ENCODE measurements at regions not wholly inside any gene's neighbourhood (a gene's known extent, or its start where the extent isn't known, plus 50 kb on each side); places are given as distances from the start of the nearest gene placed in this dataset.
"Not testable (repeated sequence)": the region's sequence is repeated elsewhere in the genome, so short reads cannot be mapped to it uniquely, and the experiment has no call there.

DNA sequence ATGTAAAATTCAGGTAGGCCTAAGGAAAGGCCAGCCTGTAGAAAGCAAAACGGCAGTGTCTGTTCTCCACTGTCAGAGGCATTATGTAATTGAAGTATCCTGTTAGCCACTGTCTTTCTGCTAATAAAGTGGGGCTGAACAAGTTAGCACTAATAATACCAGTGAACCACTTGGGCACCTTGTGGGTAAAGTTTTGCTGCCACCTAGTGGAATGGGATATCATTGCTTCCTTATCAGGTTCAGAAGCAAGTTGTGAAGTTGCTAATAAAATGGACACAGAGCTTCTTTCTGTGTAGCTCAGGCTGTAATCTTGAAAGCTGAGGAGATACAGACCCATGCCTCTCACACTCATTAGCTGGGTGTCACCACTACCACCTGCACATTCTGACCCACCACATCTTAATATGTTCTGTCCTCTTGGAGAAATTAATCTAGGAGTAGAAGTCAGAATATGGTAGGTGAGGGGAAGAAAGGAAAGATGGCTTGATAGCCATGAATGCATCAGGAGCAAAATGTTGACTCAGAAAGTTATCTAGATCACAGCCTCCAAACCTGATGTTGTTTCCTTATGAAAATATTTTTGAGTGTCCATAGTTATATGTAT is 175.1 kb downstream of the SEPTIN7 start:
- peak; percentile 38 to 50 for DNase-seq

DNA sequence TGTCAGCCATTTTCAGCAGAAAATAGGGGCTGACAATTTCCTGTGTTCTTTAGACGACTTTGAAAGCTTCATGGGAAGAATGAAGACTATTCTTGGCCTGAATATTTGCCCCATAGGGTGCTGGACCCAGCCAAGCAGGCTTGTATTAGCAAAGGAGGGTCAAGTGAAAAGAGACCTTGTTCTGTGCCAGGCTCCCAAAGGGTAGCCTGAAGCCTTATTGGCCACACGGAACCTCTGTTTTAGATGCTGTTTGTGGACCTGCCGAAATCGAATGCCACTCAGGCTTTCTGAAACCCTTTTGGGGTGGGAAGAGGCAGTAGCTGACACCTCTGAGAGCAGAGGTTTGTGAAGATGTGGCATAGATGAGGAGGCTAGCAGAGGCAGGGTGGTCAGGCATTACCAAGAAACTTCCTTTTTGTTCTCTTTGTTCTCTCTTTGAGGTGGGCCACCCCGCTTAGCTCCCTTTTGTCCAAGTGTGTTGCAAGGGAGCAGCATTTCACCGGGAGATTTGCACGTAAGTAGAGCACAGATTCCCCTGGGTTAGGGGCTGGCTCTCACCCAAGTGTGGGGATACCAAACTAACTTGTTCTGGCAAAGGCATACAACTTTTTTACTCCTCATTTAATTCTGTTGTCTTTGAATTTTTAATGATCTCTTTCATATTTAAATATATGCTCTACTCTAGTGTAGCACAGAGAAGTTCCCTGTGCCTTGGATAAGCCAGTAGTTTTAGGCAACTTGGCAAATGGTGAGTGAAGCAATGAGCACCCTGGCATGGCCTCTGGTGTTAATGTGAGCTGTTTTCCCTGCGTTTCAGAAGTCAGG is 174.0 kb upstream of the EEPD1 start:
- DNase-seq: not testable (repeated sequence)

DNA sequence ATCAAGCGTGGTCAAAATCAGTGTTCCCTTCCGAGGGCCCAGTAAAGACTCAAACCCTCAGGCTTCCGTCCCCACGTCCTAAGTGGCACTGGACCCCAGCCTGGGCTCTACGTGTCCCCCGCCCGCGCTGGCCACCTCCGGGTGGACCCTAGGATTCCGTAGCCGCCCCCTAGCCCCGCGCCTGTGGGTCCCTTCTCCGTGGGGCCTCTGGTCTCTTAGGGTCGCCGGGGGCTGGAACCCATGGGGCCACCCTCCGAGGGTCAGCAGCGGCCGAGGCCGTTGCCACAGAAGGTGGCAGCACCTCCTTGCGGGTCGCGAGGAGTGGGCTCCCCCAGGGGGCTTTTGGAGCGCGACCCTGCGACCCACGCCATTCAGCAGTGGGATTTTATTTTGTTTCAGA is 170.5 kb upstream of the EEPD1 start:
- no peak for DNase-seq

DNA sequence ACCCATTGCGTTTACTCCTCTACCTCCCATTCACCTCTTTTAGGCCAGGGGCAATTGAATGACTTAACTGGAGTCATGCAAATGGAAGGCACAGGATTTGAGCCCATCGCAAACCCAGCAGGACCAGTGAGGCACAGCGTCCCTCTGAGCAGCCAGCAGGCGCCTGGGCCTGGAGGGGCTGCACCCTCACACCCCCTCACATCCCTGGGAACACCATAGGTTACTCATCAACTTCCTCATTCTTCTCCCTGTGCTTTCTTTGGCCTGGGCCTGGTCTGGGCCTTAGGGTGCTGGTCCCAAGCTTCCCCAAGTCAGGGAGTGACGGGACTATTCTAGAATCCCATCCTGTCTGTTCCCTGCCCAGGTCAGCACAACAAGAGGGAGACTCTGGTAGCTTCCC is 169.4 kb upstream of the EEPD1 start:
- no peak for DNase-seq

DNA sequence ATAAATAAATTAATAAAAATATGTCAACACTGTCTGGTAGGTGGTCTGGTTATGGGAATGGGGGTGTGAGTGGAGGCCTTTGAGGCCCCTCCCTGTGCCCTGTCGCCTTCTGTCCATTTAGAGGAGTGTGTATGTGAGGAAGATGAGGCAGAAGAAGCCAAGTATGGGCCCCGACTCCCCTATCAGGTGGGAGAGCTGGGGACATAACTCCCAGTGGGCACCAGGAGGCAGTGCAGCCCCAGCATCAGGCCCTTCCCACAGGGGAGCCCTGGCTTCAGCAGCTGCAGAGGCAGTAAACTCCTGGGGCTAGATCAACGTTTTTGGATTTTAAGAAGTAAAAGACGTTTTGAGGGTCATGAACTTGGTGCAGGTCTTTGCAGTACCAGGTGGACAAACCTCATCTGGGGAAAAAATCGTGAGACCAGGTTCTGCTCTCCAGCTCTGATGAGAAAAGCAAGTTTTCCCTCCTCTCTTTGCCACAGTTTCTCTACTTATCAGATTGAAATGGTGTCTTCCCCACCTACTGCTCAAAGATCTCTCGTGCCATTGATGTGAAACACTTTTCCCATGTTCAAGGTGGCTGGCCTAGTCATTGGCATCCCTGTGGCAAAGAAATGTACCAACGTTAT is 167.8 kb upstream of the EEPD1 start:
- DNase-seq: peak; percentile 66 to 67

DNA sequence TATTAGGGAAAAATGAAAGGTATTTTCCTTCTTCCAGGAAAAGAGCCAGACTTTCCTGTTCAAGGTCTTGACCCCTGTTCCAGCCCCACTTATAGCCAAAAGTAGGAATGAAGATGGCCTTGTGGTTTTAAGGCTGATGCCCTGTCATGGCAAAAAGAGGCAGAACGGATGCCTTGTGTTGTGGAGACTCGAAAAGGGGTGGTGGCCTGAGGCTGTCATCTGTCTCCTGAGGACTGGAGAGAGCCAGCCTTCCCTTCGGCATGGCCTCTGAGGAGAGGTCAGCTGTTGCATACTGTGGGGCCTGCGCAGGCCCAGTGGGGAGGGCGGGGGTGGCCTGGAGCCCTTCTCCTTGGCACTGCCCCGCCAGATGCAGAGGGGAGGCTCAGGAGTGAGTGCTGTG is 166.0 kb upstream of the EEPD1 start:
- no peak for DNase-seq

DNA sequence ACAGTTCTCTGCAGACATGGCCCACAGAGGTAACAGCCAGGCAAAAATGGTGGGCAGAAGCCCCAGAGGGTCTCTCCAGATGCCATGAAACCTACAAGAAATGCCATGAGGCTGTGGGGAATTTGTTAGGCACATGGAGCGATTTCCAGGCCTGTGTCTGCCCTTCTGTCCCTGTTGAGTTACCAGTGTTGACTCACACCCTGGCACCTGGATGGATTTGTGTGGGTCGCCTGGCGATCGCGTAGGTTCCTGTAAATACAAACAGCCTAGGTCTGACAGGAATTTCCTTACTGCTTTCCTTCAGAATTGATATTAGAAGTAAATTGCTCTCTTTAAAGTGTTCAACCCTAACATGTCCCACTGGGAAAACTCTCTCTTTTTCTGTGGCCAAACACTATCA is 164.9 kb upstream of the EEPD1 start:
- DNase-seq: no peak

DNA sequence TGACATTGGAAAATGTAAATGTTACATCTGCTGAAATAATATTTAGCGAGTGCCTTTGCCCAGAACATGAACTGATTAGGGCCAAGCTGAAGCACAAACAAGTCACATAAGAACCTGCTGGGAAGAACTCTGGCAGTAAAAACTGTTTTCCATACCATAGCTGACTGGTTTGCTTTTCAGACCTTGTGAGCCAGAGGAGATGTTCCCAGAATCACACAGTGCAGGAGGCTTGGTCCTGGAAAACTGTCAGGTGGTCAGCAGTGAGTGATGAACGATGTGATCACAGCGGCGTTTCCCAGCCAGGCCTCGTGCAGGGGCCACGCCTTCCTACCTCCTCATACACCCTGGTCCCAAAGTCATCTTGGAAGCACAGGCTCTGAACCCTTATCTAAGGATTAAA is 164.2 kb upstream of the EEPD1 start:
- DNase-seq: no peak

DNA sequence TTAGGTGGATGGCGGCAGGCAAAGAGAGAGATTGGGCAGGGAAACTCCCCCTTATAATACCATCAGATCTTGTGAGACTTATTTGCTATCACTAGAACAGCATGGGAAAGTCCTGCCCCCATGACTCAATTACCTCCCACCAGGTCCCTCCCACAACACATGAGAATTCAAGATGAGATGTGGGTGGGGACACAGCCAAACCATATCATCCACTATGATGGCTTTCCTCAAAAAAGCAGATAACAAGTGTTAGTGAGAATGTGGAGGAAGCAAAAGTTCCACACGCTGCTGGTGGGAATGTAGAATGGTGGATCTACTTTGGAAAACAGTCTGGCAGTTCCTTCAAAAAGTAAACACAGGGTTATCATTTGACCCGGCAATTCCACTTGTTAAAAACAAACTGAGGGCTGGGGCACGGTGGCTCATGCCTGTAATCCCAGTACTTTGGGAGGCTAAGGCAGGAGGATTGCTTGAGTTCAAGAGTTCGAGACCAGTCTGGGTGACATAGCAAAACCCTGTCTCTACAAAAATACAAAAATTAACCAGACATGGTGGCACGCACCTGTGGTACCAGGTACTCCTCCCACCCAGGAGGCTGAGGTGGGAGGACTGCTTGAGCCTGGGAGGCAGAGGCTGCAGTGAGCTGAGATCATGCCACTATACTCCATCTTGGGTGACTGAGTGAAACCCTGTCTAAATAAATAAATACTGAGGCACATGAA is 161.4 kb upstream of the EEPD1 start:
- no peak for DNase-seq

DNA sequence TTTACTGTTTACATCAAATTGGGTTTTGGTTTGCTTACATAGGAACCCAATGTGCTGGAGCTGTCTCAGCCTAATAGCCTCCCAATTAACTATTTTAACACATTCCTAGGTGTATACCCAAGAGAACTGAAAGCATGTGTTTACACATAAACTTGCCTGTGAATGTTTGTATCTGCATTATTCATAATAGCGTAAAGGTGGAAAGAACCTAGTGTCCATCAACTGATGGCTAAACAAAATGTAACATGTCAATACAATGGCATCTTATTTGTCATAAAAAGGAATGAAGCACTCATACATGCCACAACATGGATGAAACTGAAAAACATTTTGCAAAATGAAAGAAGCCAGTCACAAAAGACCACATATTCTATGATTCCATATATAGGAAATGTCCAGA is 160.6 kb upstream of the EEPD1 start:
- DNase-seq: no peak

DNA sequence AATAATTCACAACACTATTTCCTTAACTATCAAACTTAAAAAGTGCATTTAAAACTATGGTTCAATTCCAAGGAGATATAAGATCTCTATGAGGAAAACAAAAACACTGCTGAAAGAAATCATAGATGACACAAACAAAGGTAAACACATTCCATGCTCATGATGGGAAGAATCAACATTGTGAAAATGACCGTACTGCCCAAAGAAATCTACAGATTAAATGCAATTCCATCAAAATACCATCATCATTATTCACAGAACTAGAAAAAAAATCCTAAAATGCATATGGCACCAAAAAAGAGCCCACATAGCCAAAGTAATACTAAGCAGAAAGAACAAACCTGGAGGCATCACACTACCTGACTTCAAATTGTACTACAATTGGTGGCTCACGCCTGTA is 159.9 kb upstream of the EEPD1 start:
- no peak for DNase-seq

DNA sequence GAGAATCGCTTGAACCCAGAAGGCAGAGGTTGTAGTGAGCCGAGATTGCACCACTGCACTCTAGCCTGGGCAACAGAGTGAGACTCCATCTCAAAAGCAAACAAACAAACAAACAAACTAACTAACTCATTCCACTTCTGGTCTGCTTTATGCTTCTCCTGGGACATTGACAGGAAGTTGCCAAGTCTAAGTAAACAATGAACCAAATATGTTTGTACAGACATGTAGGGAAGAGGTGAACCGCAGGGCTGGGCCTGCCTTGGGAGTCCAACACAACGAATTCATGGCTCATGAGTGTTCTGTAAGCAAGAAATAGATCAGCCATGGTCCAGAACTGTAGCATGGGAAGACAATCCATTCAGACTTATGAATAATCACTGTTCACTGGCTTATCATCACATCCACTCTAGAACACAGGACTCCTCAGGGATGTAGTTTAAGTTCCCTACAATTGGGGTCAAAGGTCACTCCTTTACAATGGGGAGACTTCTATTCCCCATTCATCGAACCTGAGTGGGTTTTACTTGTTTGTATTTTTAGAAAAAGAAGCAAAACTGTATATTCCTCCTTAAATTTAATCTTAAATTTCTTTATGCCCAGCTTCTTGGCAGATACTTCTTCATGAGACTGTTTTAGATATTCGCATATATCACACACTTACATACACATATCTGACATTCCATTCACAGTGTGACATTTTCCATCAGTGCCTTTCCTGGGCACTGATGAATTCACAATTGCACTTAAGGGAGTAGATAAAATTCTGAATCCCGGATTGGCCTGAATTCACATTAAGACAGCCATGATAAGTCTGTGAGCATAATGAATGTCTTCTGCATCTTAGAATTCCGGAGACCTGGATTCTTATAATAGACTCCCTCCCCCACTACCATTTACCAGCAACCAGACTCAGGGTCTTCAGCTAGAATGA is 159.1 kb upstream of the EEPD1 start:
- DNase-seq: no peak

DNA sequence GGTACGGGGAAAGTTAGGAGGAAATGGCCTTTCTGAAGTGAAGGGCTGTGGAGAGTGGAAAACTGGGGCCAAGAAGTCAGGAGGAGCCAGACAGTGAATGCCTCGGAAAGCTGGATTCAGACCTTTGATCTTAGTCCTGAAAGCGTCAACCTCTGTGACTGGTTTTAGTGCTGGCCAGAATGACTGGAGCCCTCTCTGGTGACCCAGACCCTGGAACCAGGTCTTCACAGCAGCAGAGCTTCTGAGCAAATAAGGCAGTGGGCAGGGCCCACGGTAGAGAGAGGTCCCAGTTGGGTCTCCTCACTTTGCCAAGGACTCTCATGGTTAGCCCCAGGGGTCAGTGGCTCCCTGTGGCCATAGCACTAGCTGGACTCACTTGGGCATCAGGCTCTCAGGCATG is 157.7 kb upstream of the EEPD1 start:
- no peak for DNase-seq

DNA sequence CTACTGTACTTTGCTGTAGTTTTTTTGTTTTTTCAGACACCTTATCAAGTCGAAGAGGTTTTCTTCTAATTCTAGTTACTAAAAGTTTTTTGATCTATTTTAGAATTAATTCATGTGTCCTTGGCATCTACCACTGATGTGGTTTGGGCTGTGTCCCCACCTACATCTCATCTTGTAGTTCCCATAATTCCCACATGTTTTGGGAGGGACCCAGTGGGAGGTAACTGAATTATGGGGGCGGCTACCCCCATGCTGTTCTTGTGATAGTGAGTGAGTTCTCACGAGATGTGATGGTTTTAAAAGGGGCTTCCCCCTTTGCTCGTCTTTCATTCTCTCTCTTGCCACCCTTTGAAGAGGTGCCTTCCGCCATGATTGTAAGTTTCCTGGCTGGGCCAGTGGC is 154.6 kb upstream of the EEPD1 start:
- DNase-seq: no peak

DNA sequence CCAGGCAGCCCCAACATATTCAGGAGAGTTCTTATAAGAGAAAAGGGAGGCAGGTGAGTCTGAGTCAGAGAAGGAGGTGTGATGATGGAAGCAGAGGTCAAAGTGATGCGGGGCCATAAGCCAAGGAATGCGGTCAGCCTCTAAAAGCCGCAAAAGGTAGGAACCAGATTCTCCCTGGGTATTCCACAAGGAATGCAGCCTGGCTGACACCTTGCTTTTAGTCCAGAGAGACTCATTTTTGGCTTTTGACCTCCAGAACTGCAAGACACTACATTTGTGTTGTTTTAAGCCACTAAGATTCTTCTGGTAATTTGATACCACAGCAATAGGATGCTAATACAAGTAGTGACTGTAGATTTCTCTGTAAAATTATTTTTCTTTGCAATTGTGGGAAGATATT is 151.5 kb upstream of the EEPD1 start:
- no peak for DNase-seq

DNA sequence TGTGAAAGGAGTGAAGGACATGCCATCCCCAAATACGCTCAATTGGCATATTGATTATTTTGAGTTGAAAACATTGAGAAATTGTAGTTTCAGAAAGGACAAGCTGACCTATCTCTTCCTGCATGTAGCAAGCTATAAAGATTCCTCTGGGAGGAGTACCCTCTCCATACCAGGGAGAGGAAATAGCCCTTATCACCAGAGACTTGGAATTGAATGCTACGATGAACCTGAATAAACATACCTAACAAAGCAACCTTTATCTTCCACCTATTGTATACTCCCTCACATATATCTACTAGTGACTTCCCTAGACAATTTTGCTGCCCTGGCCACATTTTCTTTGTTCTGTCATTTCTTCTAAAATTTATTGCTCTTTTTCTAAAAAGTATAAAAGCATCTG is 150.2 kb upstream of the EEPD1 start:
- DNase-seq: no peak

DNA sequence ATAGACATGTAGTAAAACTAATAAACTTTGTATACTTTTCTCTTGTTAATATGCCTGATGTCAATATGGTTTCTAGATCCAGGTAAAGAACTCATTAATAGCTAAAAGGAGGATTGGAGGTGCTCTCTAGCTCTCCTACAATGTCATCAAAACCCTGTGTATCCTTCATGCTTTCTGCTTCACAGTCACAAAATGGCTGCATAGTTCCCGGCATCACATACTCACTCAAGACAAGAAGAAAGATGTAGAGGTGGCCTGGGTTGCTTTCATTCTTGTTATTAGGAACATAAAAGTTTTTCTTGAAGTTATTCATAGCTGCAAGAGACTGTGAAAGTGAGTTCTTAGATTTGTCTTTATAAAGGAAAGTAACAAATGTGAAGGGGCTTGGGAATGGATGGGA is 149.7 kb upstream of the EEPD1 start:
- DNase-seq: no peak

DNA sequence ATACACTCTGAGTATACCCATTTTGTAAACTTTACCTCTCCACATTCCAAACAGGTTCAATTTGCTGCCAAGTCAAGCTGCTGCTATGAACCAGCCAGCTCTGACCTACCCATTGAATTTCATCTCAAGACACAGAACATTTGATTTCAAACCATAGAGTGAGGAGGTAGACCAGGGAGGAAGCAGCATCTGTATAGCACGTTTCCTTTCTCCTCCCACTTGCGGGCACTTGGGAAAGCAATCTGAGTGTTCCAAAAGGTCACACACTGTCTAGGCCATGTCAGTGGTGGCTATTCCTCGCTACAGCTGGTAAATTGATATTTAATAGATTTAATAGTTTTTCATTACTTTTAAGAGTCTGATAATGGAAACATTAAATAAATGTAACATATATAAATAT is 147.8 kb upstream of the EEPD1 start:
- no peak for DNase-seq

DNA sequence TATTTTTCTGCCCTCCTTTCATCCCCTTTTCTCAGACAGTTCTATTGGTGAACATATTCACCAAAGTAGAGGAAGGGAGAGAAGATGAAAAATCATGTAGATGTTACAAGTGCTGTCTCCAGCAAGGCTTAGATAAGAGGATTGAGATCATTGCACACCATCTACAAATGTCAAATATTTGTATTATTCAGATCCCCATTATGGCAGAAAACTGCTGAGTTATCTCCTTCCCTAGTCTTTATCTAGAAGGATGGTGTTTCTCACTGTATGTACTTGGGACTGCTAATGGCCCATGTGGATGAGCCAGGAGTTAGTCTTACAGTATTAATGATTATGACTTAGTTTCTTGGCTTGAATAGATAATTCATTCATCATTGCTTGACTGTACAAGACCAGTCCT is 147.2 kb upstream of the EEPD1 start:
- no peak for DNase-seq

DNA sequence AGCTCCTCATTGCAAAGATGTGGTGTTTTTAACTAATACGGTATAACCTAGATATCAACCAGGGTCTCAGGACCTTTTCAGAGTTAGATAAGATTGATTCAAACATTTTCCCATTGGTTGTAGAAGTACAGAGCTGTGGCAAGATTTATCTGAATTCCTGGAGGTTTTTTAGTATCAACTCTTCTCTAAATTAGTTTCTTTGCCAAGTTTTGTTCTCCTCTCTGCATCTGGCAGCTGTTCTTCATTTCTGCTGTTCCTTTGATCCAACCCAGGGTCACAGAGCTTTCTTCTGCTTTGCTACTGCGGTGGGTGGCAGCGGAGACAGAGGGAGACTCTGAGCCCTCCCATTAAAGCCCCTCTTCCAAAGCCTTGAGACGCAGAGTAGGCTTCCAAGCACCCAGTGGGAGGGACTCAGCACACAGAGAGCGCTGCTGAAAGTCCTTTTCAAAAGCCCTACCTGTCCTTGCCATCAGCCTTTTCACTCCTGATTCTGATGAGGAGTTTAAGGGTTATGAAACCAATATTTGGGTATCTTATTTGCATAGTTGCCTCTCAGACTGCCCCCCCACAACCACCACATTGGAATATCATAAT is 146.3 kb upstream of the EEPD1 start:
- no peak for DNase-seq

DNA sequence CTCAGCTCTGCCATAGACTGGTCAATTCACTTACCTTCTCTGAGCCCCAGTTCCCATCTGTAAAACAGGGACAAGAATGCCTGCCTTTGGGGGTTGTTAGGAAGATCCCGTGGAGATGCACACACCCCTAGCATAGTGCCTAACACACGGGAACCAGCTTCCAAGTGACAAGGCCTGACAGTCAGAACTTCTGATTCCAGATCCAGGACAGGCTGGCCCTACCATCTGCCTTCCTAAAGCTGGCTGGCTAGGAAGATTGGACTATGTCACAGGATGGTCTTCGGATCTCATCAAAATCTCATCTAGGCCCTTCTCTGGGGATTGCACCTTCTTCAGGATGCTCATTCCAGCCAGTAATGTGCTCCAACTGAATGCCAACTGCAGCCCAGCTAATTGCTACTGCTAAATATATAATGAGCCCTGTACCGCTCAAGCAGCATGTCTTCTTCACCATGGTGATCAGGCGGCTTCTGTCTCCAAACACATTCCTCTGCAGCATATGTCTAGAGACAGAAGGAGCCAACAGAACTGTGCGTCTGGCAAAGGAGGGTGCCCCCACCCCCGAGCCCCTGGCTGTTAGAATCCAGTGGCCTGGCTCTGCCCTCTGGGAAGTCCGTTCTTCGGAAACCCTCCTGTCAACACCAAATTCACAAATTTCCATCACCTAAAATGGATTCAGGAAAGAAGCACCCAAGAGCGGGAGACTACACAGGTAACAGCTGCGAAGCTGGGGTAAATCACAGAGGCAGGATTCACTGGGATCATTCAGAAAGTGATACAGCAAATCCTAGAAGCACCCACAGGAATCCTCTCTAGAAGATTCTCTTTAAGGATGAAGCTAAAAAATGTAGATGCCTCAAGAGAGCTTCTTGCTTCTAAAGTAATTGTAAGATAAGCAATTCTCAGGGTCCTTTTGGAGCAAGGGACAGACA is 142.1 kb upstream of the EEPD1 start:
- DNase-seq: no peak
